ENCODE measurements at regions not wholly inside any gene's neighbourhood (a gene's known extent, or its start where the extent isn't known, plus 50 kb on each side); places are given as distances from the start of the nearest gene placed in this dataset.

- DNase-seq (ENCODE audit: low read depth) = no peak
- no peak for TF ChIP-seq CTCF (conservative IDR thresholded peaks at IDR 0.05; ENCODE audit: low read depth, low read length)
- H3K4me3 ChIP-seq (ENCODE audit: low read depth, low read length) = no peak overlapping the region
Observed at GRCh38 chr6:21845018-21845417, 251.5 kb downstream of the SOX4 start.

- DNase-seq (ENCODE audit: low read depth) = no peak
- no peak overlapping the region for H3K4me3 ChIP-seq (ENCODE audit: low read depth, low read length)
- no peak for TF ChIP-seq CTCF (conservative IDR thresholded peaks at IDR 0.05; ENCODE audit: low read depth, low read length)
Observed at GRCh38 chr6:21845439-21846140, 252.0 kb downstream of the SOX4 start.

GRCh38 chr6:21846541-21847451 lies 253.2 kb downstream of the SOX4 start:
- no peak for TF ChIP-seq CTCF (conservative IDR thresholded peaks at IDR 0.05; ENCODE audit: low read depth, low read length)
- no peak overlapping the region for H3K4me3 ChIP-seq (ENCODE audit: low read depth, low read length)
- no peak for DNase-seq (ENCODE audit: low read depth)

- no peak for DNase-seq (ENCODE audit: low read depth)
- no peak overlapping the region for H3K4me3 ChIP-seq (ENCODE audit: low read depth, low read length)
- no peak for TF ChIP-seq CTCF (conservative IDR thresholded peaks at IDR 0.05; ENCODE audit: low read depth, low read length)
Observed at GRCh38 chr6:21847711-21848480, 254.3 kb downstream of the SOX4 start.

DNA sequence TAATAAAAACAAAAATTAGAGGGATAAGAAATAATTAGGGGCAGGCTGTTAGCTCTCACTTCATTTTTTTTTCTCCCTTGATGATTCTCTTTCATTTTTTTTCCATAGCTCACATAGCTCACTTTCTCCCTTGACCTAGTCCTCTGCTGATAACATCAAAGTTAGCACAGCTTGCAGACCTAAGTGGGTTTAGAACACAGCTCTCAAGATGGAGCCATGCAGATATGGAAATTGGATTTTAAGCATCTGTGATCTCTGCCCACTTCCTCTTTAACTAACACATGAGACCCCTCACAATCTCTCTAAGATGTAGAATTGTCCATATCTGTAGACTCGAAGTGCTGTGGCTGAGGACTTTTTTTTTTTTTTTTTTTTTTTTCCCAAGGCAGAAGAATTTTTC lies 257.1 kb downstream of the SOX4 start:
- no peak overlapping the region for H3K4me3 ChIP-seq (ENCODE audit: low read depth, low read length)
- no peak for TF ChIP-seq CTCF (conservative IDR thresholded peaks at IDR 0.05; ENCODE audit: low read depth, low read length)
- DNase-seq (ENCODE audit: low read depth) = no peak

DNA sequence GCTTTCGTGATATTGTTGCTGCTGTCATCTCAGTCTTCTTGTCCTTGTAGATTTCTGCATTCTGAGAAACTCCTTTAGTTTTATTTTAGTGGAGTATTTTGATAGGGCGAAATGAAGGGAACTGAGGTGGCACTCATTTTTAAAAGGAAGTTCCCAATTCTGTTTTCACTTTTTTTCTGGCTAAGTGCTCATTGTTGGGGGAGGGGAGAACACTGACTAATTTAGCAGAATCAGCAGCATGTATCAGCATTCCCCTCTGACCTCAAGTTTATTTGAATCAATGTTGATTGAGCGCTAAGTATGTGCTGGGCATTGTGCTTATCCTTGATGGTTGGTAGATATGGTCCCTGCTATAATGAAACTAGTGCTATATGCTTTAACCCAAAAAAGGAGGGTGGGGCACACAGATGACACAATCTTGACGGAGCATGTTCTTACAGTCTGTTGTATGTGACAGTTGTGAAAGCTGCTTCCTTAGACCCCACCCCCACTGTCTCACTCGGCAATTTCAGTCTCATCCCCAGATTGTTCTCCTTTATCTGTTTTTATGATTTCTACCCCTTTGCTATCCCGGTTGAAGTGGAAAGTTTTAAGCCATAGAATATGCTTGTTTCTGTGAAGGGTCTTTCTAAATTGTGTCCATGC lies 262.4 kb downstream of the SOX4 start:
- DNase-seq (ENCODE audit: low read depth) = no peak
- H3K4me3 ChIP-seq (ENCODE audit: low read depth, low read length) = no peak overlapping the region
- no peak for TF ChIP-seq CTCF (conservative IDR thresholded peaks at IDR 0.05; ENCODE audit: low read depth, low read length)

Data from choroid plexus epithelial cell (primary cell).